ENCODE measurements at regions not wholly inside any gene's neighbourhood (a gene's known extent, or its start where the extent isn't known, plus 50 kb on each side); places are given as distances from the start of the nearest gene placed in this dataset.
"Not testable (repeated sequence)": the region's sequence is repeated elsewhere in the genome, so short reads cannot be mapped to it uniquely, and the experiment has no call there.

DNA sequence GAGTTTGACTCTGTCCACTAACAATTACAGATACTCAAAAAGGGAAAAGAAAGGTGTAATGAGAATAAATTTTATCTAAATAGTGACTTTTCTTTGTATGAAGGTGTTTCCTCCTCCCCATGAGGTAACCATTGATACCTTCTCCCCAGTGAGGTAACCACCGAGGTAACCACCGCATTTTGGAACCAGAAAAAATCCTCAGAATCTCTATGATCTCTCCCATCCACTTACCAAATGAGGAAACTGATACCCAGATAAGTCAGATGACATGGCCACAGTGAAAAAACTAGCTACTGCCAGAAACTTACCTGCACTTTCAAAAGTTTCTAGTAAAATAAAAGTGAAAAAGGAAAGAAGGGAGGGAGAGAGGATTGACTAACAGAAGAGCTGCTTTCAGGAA, 124.0 kb upstream of the FNDC3A start:
- no peak for DNase-seq

DNA sequence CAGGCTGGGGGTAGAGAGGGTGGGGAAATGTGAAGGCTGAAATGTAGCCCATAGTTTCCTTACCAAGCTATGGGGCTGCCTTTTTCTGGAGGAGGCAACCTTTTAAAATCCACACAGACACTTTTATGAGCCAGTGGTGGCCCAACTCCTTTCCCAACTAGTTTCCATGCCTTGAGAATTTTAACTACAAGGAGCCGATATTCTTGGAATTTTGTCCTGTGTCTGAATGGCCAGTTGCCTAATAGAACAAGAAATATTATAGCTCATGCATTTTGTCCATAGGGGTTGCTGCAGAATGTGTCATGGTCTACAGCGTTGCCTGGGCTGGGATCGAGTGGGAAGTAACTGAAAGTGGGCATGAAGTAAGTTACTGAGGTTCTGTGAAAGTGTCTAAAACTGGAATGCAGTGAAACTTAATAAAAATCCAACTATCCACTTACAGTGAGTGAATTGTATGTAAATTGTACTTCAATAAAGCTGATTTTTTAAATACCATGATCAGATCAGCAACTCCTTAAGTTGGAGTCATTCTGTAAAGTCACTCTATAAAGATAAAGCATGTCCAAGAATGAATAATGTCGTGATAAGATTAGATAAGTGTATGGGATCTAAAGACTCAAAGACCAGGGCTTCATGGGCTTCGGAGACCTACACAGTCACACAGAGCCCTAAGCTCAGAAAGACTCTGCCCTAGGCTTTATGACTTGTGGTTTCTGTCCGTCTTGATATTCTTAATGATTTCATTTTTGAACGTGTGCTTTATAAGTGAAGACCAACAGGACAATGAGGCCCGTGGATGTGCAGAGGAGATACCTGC, 122.6 kb upstream of the FNDC3A start:
- no peak for DNase-seq

DNA sequence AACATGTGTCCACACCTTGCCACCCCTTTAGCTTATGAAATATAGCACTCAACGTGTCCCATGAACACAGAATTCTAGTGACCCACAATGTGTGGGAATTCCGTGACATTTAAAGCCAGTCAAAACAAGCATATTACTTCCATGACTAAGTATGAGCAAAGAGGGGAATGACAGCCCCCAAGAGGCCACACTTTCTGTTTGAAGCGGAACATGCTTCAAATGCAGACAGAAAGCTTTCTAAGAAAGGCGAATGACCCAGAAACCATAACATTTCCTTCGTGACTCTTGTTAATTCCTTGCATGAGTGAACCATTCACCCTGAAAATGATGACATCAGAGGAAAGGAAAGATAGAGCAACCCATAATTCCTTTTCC, 122.0 kb upstream of the FNDC3A start:
- DNase-seq, result peak in 1 of 2 donors; percentile 13

DNA sequence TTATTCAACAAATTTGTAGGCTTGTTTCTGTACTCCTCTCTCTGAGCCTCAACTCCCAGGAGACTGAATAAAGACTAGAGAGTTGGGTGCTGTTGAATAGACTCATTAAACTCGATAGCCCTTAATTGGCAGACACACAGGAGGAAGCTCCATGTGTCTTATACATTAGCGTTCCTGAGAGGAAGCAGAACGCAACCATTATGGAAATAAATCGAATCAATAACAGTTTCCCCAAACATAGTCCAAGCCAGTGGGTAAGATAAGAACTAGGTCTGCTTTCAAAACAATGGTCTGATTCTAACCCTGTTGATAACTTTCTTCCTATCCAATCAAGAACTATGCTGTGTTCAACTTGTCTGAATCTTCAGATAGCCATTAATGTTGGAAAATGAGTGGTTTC, 118.1 kb upstream of the FNDC3A start:
- DNase-seq, result no peak

DNA sequence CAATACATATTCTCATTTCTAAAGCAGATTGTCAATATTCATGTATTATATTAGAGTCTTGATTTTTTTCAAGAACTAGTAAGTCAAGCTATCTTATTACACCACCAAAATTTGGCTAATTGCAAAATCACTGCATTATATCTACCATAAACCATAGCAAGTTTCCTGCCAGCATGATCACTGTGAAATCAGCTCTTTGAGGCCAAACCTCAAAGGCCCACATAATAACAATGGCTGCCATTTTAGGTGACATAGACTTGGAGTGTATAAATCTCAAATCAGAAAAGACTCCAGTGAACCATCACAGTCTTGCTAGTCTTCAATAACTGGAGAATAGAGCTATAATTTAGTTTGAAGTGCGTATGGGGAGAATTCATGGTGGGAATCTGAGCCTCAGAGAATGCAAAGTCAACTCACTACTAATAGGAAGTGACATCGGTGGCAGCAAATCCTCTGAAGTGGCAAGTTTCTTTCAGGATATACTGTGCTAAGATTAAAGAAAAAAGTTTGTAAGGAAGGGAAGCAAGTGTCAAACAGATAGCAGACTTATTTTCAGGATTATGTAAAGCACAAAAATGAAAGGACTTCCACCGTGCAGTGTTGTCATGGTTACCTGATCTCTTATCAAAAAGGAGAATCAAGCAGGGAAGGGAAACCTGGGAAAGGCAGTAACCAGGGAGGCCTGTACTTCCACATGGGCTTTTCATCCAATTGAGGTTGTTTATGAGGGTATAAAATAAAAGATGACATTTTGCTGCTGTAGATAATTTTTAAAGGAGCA, 117.4 kb upstream of the FNDC3A start:
- DNase-seq, result no peak

DNA sequence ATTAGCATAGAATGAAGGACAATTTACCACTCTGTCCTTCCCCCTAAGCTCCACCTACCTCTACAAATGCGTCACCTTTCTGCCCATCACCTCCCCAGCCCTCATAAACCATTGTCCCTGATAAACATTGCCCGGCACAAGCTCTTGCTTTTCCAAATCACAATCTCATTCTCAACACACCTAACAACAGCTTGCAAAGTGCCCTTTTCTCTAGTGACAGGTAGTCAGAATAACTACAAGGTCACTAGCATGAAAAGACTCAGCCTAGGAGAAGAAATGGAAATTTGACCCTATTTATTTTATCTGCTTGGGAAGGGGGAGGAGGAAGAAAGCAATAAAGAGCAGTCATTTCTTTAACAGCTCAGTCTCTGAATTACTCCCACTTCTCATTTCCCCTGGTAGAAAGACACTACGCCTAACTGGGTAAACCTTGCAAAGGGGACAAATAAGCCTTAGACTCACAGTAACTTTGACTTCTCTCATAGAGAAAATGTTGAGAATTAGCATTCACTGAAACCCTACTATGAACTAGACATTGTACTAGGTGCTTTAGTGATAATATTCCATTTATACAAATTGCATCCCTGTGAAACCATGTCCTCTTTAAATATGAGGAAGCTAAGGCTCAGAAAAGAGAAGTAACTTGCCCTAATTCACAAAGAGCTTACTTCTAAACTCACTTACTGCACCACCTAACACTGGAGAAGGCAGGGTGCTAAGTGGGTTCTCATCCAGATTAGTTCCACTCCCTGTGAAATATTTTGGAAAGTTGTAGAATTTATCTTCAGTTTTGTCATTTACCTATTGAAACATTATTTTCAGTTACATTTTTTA, 116.2 kb upstream of the FNDC3A start:
- DNase-seq, result no peak

DNA sequence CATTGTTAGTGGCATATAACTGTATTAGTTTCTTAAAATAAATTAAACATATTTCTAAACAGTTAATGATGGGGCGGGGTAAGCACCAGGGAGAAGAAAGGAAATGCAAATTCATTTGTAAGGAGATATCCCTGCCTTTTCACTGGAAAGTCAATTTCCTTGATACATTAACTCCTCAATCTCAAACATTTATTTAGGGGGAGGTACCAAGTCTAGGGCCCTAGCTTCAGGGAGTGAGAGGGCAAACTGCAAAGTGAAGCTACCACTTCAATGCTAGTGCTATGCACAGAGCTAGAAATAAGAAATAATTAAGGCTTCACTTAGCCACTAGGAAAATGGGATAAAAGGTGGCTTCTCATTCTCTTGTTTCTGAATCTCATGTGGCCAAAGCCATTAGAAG, 115.3 kb upstream of the FNDC3A start:
- no peak for DNase-seq

DNA sequence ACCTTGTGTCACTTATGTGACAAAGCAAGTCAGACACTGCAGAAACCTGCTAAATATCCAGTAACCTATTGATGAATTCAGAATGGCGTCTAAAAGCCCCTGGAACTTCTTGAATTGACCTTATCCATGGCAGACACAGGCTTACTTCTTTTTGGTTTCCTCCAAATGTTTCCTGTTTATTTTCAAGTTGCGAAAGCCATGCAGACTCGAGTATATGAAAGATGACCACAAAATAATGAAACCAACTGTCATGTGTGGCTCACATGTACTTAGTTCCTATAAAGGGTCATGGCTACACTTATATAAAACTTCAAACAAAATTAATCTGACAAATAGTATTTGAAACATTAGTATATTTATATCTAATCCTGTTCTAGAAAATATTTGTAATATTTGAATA, 113.1 kb upstream of the FNDC3A start:
- DNase-seq, result no peak

DNA sequence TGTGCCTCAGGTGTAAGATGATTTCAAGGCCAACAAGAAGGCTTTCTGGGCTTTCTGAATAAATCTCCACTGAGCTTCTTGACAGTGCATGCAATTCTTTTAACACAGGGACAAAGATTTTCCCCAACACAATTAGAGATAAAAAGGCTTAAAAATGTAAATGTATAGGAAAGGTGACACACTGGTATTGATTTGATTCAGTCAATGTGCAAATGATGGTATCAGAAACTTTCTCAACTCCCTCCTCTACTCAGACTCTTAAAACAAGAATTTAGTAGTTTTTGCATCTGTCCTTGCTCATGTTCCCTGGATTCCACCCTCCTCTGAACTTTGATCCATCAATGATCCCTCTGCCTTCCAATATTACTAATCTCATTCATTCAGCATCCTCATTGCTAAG, 111.6 kb upstream of the FNDC3A start:
- DNase-seq, result no peak

DNA sequence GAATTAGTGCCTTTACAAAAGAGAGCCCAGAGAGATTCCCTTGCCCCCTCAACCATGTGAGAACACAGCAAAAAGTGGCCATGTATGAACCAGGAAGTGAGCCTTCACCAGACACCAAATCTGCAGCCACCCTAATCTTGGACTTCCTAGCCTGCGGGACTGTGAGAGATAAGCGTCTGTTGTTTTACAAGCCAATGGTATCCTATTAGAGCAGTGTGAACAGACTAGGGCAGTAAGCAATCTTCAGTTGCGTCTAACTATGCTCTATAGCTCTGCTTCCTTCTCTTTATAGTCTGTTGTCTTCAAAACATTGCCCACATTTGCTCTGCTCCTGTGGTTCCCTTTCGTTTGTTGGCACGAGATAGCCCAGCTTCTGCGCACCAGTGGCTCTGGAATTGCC, 109.5 kb upstream of the FNDC3A start:
- DNase-seq, result no peak

DNA sequence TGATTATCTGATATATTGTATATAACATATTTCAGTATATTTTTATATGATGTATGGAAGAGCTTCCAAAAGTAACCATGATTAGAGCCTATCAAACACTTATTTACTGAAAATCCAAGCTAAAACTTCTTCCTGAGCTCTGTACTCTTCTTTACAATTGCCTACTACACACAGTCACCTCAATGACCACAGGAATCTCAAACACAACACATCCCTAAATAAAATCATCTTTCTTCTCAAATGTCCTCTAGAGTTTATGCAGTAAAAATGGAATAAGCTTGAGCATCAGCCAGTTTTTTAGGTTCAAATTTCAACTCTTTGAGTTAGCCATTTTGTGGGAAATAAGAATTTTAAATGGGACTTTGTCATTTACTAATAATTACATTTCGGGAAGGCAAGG, 102.6 kb upstream of the FNDC3A start:
- DNase-seq, result no peak

DNA sequence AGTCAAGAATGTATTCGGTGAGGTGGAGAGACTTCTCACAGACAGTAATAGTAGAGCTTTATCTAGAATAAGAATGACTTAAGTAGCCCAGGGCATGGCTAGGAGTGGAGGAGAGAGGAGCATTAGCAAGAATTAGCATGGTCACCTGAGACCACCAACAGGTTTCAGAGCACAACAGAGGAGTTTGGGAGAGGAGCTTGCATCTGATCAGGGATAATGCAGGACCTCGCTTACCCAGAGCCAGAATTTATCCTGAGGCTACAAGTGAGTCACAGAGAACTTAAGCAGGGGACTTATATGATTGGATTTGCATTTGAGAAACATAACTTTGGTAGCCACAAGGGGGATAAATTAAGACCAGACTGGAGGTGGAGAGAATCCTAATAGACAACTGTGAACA, 102.1 kb upstream of the FNDC3A start:
- no peak for DNase-seq

DNA sequence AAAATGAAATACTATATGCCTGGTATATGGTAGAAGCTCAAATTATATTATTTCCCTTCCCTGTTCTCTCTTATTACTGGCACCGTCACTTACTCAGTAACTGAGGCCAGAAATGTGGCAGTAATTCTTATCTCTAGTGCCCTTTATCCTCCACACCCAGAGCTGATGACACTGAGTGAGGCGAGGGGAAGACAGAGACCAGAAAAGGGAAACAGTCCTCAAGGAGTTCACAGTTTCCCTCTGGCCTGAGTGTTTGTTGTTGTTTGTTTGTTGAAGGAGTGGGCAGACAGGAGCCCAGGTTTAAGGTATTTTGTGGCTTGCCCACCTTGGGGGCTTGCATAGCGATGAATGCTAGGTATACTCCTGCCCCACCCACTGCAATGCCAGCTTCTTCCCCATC, 101.5 kb upstream of the FNDC3A start:
- DNase-seq, result no peak

DNA sequence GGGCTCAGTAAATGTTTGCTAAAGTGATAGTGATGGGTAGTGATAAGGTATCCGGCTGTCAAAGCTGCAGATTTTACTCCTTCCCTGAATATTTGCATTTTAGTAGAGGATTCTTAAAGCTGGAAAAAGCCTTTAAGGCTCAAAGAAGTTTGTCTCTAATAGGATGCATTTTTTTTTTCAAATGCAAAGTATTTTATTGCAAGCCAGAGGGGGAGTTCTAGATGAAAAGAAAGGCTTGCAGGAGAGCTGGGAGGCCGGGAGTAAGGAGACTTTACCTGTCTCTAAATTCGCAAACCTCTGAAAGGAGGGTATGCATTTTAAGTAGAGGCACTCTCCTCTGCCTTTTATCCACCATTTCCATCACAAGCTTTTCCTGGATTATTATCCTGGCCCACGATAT, 100.7 kb upstream of the FNDC3A start:
- no peak for DNase-seq

DNA sequence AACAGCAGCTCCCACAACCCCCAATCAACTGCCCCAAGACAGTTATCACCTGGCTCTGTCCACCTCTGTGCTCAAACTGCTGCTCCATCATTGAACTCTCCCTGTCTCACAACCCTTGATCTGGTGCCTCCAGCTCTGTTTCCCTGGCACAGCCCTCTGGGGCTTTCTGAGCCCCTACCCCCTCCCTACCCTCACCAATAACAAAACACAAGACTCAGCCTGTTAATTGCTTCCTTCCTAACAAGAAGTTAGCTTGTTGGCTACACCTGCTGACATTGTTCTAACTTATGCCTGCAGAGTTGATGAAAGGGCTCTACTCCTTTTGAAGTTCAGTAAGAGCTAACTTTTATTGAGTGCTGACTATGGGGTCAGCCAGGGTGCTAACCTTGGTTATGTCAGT, 99.4 kb upstream of the FNDC3A start:
- DNase-seq, result no peak

DNA sequence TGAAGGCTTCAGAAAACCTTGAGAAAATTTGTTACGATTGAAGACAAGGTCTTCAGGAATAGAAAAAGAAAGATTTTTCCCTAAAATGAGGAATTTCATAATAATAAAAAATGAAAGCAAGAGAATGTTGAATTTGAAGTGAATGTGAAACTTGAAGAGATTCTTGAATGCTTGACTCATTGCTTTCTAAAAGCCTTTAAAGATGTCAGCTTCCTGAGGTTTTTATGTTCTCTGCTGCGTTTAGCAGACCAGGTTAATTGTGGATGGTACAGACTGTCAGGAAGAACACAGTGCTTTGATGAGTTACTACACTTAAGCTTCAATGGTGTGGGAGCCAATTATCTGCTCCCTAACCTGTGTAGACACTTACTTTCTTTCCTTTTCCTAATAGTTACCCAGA, 96.3 kb upstream of the FNDC3A start:
- DNase-seq, result no peak

DNA sequence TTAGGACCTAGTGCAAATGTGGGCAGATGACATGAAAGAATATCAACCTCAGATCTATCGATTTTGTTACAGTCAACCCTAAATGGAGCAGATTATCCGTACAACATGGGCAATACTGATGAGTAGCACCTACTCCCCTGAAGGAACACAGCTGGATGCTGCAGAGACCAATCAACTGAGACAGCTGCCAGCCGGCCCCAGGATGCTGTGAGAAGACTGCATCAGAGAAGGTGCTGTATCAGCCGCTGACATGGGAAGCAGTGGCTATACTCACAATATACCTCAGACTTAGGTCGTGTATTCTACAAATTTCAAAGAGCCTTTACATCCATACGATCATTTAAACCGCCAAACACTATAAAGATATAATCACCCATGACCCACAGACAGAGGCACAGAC, 95.9 kb upstream of the FNDC3A start:
- DNase-seq, result no peak

DNA sequence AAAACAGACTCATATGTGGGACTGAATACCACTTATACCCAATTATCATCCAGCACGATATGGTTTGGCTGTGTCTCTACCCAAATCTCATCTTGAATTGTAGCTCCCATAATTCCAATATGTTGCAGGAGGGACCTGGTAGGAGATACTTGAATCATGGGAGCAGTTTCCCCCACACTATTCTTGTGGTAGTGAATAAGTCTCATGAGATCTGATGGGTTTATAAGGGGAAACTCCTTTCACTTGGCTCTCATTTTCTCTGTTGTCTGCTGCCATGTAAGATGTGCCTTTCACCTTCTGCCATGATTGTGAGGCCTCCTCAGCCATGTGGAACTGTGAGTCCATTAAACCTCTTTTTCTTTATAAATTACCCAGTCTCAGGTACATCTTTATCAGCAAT, 91.9 kb upstream of the FNDC3A start:
- DNase-seq, result not testable (repeated sequence)

DNA sequence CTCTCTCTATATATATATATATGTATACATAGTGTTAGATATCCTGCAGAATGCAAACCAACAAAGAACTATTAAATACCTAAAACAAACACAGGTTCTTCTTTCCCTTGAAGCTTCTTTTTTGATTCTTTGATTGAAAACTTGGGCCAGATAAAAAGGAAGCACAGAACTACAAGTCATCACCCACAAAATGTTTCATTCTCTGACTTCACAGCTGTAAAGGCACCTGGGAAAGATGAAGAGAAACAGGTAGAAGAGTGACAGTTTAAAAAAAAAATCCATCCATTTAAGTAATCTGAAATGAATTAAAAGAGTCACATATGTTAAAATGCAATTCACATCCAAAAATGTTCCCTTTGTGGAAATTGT, 90.7 kb upstream of the FNDC3A start:
- DNase-seq, result no peak

DNA sequence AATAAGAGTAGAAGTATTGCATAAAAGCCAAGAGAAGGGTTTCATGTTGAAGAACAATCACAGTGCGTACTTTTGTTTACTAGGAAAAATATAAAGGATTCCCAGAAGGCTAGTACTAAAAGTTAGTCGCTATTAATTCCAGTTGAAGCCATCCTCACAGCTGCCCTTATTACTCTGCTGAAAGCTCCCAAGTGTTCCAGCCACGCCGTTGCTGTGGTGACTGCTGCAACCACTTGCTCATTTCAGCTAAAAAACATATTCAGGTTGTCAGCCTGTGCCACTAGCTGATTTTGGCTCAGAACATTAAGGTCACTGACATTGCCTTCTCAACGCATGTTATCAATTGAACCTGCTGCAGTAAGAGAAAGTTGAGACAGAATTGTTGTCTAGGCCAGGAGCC, 87.1 kb upstream of the FNDC3A start:
- no peak for DNase-seq

DNA sequence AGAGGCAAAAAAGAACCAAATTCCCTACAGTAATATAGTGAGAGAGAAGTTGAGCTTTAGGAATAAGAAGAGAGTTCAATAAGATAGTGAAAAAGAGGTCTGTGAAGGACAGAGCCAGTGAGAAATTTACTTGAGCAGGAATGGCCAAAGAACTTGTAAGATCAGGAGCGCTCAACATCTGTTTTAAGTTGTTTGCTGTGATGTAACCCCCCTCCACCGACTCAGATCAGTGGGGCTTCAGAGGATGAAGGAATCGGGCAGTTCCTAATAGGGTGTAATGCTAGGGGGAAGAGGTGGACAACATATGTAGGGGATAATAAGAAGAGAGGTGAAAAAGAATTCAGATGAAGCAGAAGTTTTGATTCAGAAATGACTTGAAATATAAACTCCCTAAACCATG, 85.3 kb upstream of the FNDC3A start:
- DNase-seq, result no peak

DNA sequence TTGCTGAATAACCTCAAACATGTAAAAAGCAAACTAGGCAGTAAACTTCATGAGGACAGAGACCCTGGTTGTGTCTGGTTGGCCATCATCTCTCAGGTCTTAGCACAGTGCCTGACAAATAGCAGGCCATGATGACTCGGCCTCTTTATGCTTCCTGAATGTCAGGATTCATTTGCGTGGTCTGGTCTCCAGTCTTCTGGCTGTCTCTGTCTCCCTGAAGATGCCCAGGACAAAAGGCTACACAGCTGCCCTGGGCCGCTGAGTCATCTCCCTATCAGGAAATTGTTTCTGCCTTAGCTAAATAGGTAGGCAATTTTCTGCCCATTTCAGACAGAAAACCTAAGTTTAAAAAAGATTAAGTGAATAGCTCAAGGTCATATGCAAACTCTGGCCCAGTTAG, 84.1 kb upstream of the FNDC3A start:
- DNase-seq, result no peak

DNA sequence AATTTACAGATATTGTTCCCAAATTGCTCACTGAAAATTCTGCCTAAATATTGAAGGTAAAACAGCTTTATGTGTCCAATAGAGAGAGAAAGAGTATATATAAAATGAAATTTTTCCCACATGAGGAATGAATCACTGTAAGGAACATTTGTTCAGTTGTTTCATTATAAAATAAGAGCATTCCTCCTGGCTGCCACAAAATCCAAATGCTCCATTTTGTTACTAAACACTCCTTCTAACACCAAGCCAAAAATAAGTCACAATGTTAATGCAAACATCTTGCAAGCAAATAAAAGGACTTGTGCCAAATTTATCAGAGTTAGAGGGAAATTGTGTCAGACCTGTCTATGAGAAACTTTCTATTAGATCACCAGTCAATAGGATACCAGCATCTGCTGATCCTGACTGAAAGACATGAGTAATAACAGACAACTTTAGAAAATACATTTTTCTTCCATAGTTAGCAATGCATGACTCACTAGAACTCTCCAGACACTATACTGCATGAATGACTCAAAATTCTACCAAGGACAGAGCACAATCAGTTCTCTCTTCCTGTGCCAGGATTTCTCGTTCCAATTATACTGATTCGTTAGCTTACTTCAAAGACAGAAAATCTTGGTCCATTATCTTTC, 83.5 kb upstream of the FNDC3A start:
- no peak for DNase-seq
